Nephron (organoid): ENCODE measurements at regions not wholly inside any gene's neighbourhood (a gene's known extent, or its start where the extent isn't known, plus 50 kb on each side); places are given as distances from the start of the nearest gene placed in this dataset.

Source experiments
- H3K27ac Mint-ChIP-seq, 3 experiments: 2 replicates each; pipeline ENCODE4 v1.8.0; 2020; ENCODE audit warnings: mixed read lengths in 3 of 3, mild to moderate bottlenecking in 2 of 3, moderate library complexity in 1 of 3
- H3K27me3 Mint-ChIP-seq: 2 replicates; pipeline ENCODE4 v1.8.0; 2021; ENCODE audit warnings: low read depth, mild to moderate bottlenecking, moderate library complexity, mixed read lengths
- H3K36me3 Mint-ChIP-seq: 2 replicates; pipeline ENCODE4 v1.8.0; 2020; ENCODE audit warnings: low read depth, mixed read lengths
- H3K4me1 Mint-ChIP-seq: 2 replicates; pipeline ENCODE4 v1.8.0; 2020; ENCODE audit warnings: mixed read lengths
- H3K4me3 Mint-ChIP-seq, 3 experiments: 2 replicates each; pipeline ENCODE4 v1.8.0; 2020; ENCODE audit warnings: mild to moderate bottlenecking in 3 of 3, mixed read lengths in 3 of 3, moderate library complexity in 2 of 3
- H3K9me3 Mint-ChIP-seq: 2 replicates; pipeline ENCODE4 v1.8.0; 2020; ENCODE audit warnings: mixed read lengths
- TF ChIP-seq, protein P1 (sequence below), 3 experiments: fragments of 200-600 bp; sonication (generic); IDR thresholded peaks; one replicate each; pipeline ENCODE4 v1.5.0; 2021; ENCODE audit warnings: antibody characterized with exemption in 3 of 3; ENCODE audit not compliant: unreplicated experiment in 3 of 3

DNA sequence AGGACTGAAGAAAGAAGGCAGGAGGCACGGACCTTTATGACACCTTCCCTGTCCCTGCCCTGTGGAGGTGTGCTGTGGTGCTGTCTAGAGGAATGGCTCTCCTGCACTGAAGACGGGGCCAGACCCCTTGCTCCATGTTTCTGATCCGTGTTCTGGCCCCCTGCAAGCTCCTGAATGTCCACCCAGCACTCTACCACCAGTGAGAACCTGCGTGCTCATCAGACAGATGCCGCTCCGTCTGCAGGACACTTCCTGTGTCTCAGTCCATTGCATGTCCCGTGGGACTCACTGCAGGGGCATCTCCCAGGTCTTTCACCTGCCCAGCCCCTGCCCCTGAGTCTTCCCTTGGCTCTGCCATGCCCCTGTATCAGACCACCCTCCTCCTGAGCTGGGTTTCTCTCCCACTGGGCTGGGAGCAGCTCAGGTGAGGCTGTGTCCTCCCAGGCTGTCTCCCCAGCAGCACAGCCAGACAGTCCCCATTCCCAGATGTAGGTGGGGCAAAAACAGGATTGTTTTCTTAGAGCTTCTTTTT is 278.3 kb upstream of the ZNF32 start:
- Mint-ChIP-seq H3K27ac (no peak overlapping the region), H3K4me3 (no peak overlapping the region), H3K9me3 (peaks cover 3% of the 10 kb centered on the region), H3K4me1 (no peaks in the 10 kb centered on the region), H3K27me3 (peaks cover 36% of the 10 kb centered on the region), H3K36me3 (no peaks in the 10 kb centered on the region)
- TF ChIP-seq, protein P1, sequence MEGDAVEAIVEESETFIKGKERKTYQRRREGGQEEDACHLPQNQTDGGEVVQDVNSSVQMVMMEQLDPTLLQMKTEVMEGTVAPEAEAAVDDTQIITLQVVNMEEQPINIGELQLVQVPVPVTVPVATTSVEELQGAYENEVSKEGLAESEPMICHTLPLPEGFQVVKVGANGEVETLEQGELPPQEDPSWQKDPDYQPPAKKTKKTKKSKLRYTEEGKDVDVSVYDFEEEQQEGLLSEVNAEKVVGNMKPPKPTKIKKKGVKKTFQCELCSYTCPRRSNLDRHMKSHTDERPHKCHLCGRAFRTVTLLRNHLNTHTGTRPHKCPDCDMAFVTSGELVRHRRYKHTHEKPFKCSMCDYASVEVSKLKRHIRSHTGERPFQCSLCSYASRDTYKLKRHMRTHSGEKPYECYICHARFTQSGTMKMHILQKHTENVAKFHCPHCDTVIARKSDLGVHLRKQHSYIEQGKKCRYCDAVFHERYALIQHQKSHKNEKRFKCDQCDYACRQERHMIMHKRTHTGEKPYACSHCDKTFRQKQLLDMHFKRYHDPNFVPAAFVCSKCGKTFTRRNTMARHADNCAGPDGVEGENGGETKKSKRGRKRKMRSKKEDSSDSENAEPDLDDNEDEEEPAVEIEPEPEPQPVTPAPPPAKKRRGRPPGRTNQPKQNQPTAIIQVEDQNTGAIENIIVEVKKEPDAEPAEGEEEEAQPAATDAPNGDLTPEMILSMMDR (IDR thresholded peaks at IDR 0.05; ENCODE audit: unreplicated experiment in 3 of 3) = no peak

- TF ChIP-seq, protein P1 (IDR thresholded peaks at IDR 0.05; ENCODE audit: unreplicated experiment in 3 of 3) = no peak
Measured at GRCh38 chr10:43926371-43926770, 277.7 kb upstream of the ZNF32 start.

DNA sequence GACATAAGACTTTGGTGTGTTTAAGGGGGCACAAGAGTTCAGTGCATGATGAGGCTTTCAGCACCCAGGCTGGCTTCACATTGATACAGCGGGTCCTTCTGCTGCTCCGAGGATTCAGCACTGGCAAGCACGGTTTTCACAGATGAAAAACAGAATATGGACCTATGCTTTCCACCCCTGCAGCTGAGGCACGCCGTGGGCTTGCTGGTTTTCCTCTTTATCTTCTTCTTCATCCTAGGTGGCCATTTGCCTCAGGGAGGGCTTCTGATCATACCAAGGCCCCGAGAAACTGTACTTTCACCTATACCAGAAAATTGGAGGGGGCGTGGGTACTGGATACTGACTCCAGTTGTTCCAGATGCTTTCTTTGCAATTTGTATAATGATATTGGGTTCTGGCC is 277.1 kb upstream of the ZNF32 start:
- peaks cover 2% of the 10 kb centered on the region for H3K9me3 Mint-ChIP-seq
- H3K27me3 Mint-ChIP-seq = peaks cover 42% of the 10 kb centered on the region
- no peak overlapping the region for H3K27ac Mint-ChIP-seq
- no peaks in the 10 kb centered on the region for H3K4me1 Mint-ChIP-seq
- no peak overlapping the region for H3K4me3 Mint-ChIP-seq
- no peaks in the 10 kb centered on the region for H3K36me3 Mint-ChIP-seq
- TF ChIP-seq, protein P1 (IDR thresholded peaks at IDR 0.05; ENCODE audit: unreplicated experiment in 3 of 3) = no peak

More at GRCh38 chr10:43926371-43926770, 277.7 kb upstream of the ZNF32 start:
- no peak overlapping the region for H3K4me3 Mint-ChIP-seq
- no peaks in the 10 kb centered on the region for H3K36me3 Mint-ChIP-seq
- H3K27ac Mint-ChIP-seq = no peak overlapping the region
- H3K4me1 Mint-ChIP-seq = no peaks in the 10 kb centered on the region
- H3K9me3 Mint-ChIP-seq = no peaks in the 10 kb centered on the region
- H3K27me3 Mint-ChIP-seq = peaks cover 39% of the 10 kb centered on the region

GRCh38 chr10:43923328-43923727 is 274.6 kb upstream of the ZNF32 start:
- Mint-ChIP-seq H3K27ac (no peak overlapping the region), H3K27me3 (peaks cover 36% of the 10 kb centered on the region), H3K4me1 (no peaks in the 10 kb centered on the region), H3K9me3 (peaks cover 13% of the 10 kb centered on the region), H3K36me3 (no peaks in the 10 kb centered on the region), H3K4me3 (no peak overlapping the region)
- TF ChIP-seq, protein P1 (IDR thresholded peaks at IDR 0.05; ENCODE audit: unreplicated experiment in 3 of 3) = no peak

DNA sequence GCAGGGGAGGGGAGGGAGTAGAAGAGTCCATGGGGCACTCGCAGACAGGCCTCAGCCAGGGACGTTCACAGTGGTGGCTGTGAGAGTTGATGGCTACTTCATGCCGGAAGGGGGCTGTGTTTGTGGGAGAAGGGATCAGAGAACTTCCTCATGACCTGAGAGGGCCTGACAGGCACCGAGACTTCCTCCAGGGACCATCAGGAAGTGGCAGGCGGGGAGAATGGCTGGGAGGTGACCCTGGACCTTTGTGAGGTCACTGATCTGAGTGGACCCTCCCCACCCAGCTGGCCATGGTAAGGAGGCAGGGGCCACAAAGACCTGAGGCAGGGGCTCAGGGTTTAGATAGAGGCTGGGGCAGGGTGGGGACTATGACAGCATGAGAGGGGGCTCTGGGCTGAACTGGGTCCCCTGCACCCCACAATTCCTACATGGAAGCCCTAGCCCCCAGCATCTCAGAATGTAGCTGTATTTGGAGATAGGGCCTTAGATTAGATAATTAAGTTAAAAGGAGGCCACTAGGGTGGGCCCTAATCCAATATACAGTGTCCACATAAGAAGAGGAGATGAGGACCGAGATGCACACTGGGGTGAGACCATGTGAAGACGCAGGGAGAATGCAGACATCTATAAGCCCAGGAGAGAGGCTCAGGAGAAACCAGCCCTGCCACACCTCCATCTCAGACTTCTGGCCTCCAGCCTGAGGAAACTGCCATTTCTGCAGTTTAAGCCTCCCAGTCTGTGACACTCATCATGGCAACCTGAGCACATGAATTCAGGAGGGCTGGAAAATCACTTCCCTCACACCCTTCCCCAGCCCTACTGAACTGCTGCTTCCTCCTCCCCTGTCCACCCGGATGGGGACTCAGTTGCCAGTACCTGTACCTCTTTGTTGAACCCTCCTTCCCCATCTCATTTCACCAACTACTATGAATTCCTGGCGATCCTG is 273.9 kb upstream of the ZNF32 start:
- Mint-ChIP-seq H3K36me3 (no peaks in the 10 kb centered on the region), H3K27ac (peak overlapping the region in 1 of 3 experiments; percentile 60), H3K27me3 (peaks cover 33% of the 10 kb centered on the region), H3K4me1 (no peaks in the 10 kb centered on the region), H3K9me3 (peaks cover 20% of the 10 kb centered on the region), H3K4me3 (no peak overlapping the region)
- TF ChIP-seq, protein P1 (IDR thresholded peaks at IDR 0.05; ENCODE audit: unreplicated experiment in 3 of 3) = peak in 1 of 3 experiments; percentile 8
